ENCODE measurements at regions not wholly inside any gene's neighbourhood (a gene's known extent, or its start where the extent isn't known, plus 50 kb on each side); places are given as distances from the start of the nearest gene placed in this dataset.

DNA sequence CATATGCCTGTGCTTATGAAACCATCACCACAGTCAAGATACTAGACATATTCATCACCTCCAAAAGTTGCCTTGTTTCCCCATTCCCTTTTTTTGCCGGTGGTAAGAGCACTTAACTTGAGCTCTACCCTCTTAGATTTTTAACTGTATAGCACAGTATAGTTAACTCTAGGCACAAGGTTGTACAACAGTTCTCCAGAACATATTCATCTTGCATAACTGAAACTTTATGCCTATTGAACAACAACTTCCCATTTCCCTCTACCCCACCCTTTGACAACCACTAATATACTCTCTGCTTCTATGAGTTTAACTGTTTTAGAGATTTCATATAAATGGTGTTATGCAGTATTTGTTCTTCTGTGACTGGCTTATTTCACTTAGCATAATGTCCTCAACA, 119.3 kb downstream of the ASB9 start:
- no peak for TF ChIP-seq CBX5 (IDR thresholded peaks at IDR 0.05; ENCODE audit: borderline replicate concordance, low read depth)
- no peak for TF ChIP-seq TCF7L2 (IDR thresholded peaks at IDR 0.05; ENCODE audit: low read depth, low read length)
- TF ChIP-seq EZH2 (IDR thresholded peaks at IDR 0.05; ENCODE audit: borderline replicate concordance, low read depth, low read length) = no peak
- TF ChIP-seq ZNF384 (IDR thresholded peaks at IDR 0.05; ENCODE audit: low read depth, low read length) = no peak
- TF ChIP-seq SIX5 (IDR thresholded peaks at IDR 0.05; ENCODE audit: borderline replicate concordance in 1 of 2, insufficient read depth in 1 of 2, low read depth in 1 of 2, low read length in 2 of 2) = no peak
- TF ChIP-seq MTF1 (CRISPR knock-in tag; IDR thresholded peaks at IDR 0.05; ENCODE audit: borderline replicate concordance) = no peak
- no peak for TF ChIP-seq ZFP1 (CRISPR knock-in tag; IDR thresholded peaks at IDR 0.05)
- TF ChIP-seq ZFP36 (IDR thresholded peaks at IDR 0.05; ENCODE audit: low read depth, low read length, partially characterized antibody) = no peak
- TF ChIP-seq POLR2A (conservative IDR thresholded peaks at IDR 0.05) = no peak
- TF ChIP-seq NFE2 (IDR thresholded peaks at IDR 0.05; ENCODE audit: low read depth) = no peak
- TF ChIP-seq SMAD1 (IDR thresholded peaks at IDR 0.05; ENCODE audit: low read depth, low read length, partially characterized antibody) = no peak

Data from K562 (cell line).